ENCODE measurements at regions not wholly inside any gene's neighbourhood (a gene's known extent, or its start where the extent isn't known, plus 50 kb on each side); places are given as distances from the start of the nearest gene placed in this dataset.
"Not testable (repeated sequence)": the region's sequence is repeated elsewhere in the genome, so short reads cannot be mapped to it uniquely, and the experiment has no call there.

DNA sequence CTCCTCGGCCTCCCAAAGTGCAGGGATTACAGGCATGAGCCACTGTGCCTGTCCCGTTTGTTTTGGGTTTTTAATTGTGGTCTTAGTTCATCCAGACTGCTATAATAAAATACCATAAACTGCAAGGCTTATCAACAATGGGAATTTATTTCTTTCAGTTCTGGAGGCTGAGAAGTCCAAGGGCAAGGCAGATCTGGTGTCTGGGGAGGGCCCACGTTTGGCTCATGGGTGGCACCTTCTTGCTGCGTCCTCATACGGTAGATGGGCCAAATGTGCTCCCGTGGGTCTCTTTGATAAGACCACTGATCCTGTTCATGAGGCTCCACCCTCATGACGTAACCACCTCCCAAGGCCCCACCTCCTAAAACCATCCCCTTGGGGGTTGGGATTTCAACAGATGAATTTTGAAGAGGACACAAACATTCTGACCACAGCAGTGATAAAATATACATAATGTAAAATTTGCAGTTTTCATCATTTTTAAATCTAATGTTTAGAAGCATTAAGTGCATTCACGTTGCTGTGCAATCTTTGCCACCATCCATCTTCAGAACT, 133.4 kb upstream of the ERRFI1 start:
- 100% methylated on average over 1 of the region's 8 CpGs for WGBS (ENCODE audit: insufficient coverage)
- Histone ChIP-seq H3K9me3 (replicated peaks; ENCODE audit: control insufficient read depth, low read depth, low read length) (no peaks in the 10 kb centered on the region), H3K36me3 (ENCODE audit: control insufficient read depth, insufficient read depth, low read length) (no peaks in the 10 kb centered on the region)

DNA sequence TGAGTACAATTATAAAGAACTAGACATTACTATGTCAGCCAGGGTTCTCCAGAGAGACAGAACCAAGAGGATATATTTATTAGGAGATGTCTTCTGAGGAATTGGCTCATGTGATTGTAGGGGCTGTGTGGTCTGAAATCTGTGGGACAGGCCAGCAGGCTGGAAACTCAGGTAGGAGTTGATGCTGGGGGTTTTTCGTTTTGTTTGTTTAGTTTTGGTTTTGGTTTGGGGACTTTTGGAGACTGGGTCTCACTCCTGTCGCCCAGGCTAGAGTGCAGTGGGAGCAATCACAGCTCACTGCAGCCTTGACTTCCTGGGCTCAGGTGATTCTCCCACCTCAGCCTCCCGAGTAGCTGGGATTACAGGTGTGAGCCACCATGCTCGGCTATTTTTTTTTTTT, 132.9 kb upstream of the ERRFI1 start:
- no peaks in the 10 kb centered on the region for H3K36me3 ChIP-seq (ENCODE audit: control insufficient read depth, insufficient read depth, low read length)
- WGBS (ENCODE audit: insufficient coverage), result 100% methylated on average over 1 of the region's 4 CpGs
- H3K4me3 ChIP-seq (ENCODE audit: low read length), result no peak overlapping the region

More for the DNA sequence above, 133.4 kb upstream of the ERRFI1 start:
- Histone ChIP-seq H3K4me3 (ENCODE audit: low read length) (no peak overlapping the region), H3K4me1 (ENCODE audit: control insufficient read depth, insufficient read depth, low read length) (peaks cover 9% of the 10 kb centered on the region), H3K27ac (ENCODE audit: low read length) (no peak overlapping the region), H3K27me3 (ENCODE audit: control insufficient read depth, insufficient read depth, low read length) (peaks cover 2% of the 10 kb centered on the region)
- no peak for DNase-seq

GRCh38 chr1:8157765-8158164, 131.7 kb upstream of the ERRFI1 start:
- Histone ChIP-seq H3K4me3 (ENCODE audit: low read length) (no peak overlapping the region), H3K4me1 (ENCODE audit: control insufficient read depth, insufficient read depth, low read length) (peaks cover 9% of the 10 kb centered on the region), H3K27ac (ENCODE audit: low read length) (no peak overlapping the region), H3K27me3 (ENCODE audit: control insufficient read depth, insufficient read depth, low read length) (peaks cover 2% of the 10 kb centered on the region), H3K36me3 (ENCODE audit: control insufficient read depth, insufficient read depth, low read length) (no peaks in the 10 kb centered on the region), H3K9me3 (replicated peaks; ENCODE audit: control insufficient read depth, low read depth, low read length) (no peaks in the 10 kb centered on the region)
- WGBS (ENCODE audit: insufficient coverage), result 100% methylated on average over 2 of the region's 2 CpGs
- DNase-seq, result no peak

More for the DNA sequence above, 132.9 kb upstream of the ERRFI1 start:
- Histone ChIP-seq H3K4me1 (ENCODE audit: control insufficient read depth, insufficient read depth, low read length) (peaks cover 9% of the 10 kb centered on the region), H3K27me3 (ENCODE audit: control insufficient read depth, insufficient read depth, low read length) (peaks cover 2% of the 10 kb centered on the region), H3K9me3 (replicated peaks; ENCODE audit: control insufficient read depth, low read depth, low read length) (no peaks in the 10 kb centered on the region), H3K27ac (ENCODE audit: low read length) (no peak overlapping the region)
- no peak for DNase-seq

GRCh38 chr1:8155528-8156186, 129.5 kb upstream of the ERRFI1 start:
- Histone ChIP-seq H3K36me3 (ENCODE audit: control insufficient read depth, insufficient read depth, low read length) (no peaks in the 10 kb centered on the region), H3K4me3 (ENCODE audit: low read length) (no peak overlapping the region), H3K9me3 (replicated peaks; ENCODE audit: control insufficient read depth, low read depth, low read length) (no peaks in the 10 kb centered on the region), H3K4me1 (ENCODE audit: control insufficient read depth, insufficient read depth, low read length) (peaks cover 9% of the 10 kb centered on the region), H3K27ac (ENCODE audit: low read length) (no peak overlapping the region), H3K27me3 (ENCODE audit: control insufficient read depth, insufficient read depth, low read length) (peaks cover 2% of the 10 kb centered on the region)
- WGBS (ENCODE audit: insufficient coverage), result 18% methylated on average over 8 of the region's 14 CpGs
- DNase-seq, result no peak

GRCh38 chr1:8154621-8155052, 128.5 kb upstream of the ERRFI1 start:
- Histone ChIP-seq H3K4me1 (ENCODE audit: control insufficient read depth, insufficient read depth, low read length) (peaks cover 9% of the 10 kb centered on the region), H3K36me3 (ENCODE audit: control insufficient read depth, insufficient read depth, low read length) (no peaks in the 10 kb centered on the region), H3K27me3 (ENCODE audit: control insufficient read depth, insufficient read depth, low read length) (peaks cover 2% of the 10 kb centered on the region), H3K27ac (ENCODE audit: low read length) (no peak overlapping the region), H3K9me3 (replicated peaks; ENCODE audit: control insufficient read depth, low read depth, low read length) (no peaks in the 10 kb centered on the region), H3K4me3 (ENCODE audit: low read length) (no peak overlapping the region)
- DNase-seq, result no peak
- WGBS (ENCODE audit: insufficient coverage), result 32% methylated on average over 12 of the region's 15 CpGs

GRCh38 chr1:8153961-8154360, 127.9 kb upstream of the ERRFI1 start:
- Histone ChIP-seq H3K27ac (ENCODE audit: low read length) (no peak overlapping the region), H3K4me1 (ENCODE audit: control insufficient read depth, insufficient read depth, low read length) (peaks cover 9% of the 10 kb centered on the region), H3K36me3 (ENCODE audit: control insufficient read depth, insufficient read depth, low read length) (no peaks in the 10 kb centered on the region), H3K27me3 (ENCODE audit: control insufficient read depth, insufficient read depth, low read length) (peaks cover 2% of the 10 kb centered on the region), H3K4me3 (ENCODE audit: low read length) (no peak overlapping the region), H3K9me3 (replicated peaks; ENCODE audit: control insufficient read depth, low read depth, low read length) (no peaks in the 10 kb centered on the region)
- 84% methylated on average over 5 of the region's 7 CpGs for WGBS (ENCODE audit: insufficient coverage)
- DNase-seq, result no peak

DNA sequence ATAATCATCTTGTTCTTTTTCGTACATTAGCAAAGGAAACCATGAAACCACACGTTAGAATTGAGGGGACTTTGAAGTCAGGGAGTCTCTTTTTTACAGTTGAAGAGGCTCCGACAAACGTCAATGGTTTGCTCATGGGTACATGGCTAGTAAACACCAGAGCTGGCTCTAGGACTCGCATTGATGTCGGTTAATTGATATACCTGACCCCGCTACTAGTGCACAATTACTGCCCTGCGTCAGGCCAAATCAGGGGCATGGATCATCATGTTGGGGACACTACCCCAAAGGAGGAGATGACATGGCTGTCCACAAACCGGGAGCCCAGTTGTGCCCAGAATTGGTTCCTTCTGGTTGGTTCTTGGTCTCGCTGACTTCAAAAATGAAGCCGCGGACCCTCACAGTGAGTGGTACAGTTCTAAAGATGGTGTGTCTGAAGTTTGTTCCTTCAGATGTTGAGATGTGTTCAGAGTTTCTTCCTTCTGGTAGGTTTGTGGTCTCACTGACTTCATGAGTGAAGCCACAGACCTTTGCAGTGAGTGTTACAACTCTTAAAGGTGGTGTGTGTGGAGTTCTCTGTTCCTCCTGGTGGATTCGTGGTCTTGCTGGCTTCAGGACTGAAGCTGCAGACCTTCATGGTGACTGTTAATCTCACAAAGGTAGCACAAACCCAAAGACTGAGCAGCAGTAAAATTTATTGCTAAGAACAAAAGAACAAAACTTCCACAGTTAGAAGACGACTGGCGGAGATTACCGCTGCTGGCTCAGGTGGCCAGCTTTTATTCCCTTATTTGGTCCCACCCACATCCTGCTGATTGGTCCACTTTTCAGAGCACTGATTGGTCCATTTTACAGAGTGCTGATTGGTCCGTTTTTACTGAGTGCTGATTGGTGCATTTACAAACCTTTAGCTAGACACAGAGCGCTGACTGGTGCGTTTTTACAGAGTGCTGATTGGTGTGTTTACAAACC, 126.9 kb upstream of the ERRFI1 start:
- Histone ChIP-seq H3K4me3 (ENCODE audit: low read length) (no peak overlapping the region), H3K36me3 (ENCODE audit: control insufficient read depth, insufficient read depth, low read length) (no peaks in the 10 kb centered on the region), H3K9me3 (replicated peaks; ENCODE audit: control insufficient read depth, low read depth, low read length) (no peaks in the 10 kb centered on the region), H3K27ac (ENCODE audit: low read length) (no peak overlapping the region), H3K27me3 (ENCODE audit: control insufficient read depth, insufficient read depth, low read length) (peaks cover 2% of the 10 kb centered on the region), H3K4me1 (ENCODE audit: control insufficient read depth, insufficient read depth, low read length) (peaks cover 9% of the 10 kb centered on the region)
- WGBS (ENCODE audit: insufficient coverage), result 89% methylated on average over 14 of the region's 19 CpGs
- DNase-seq, result no peak

- peaks cover 2% of the 10 kb centered on the region for H3K27me3 ChIP-seq (ENCODE audit: control insufficient read depth, insufficient read depth, low read length)
- no peaks in the 10 kb centered on the region for H3K36me3 ChIP-seq (ENCODE audit: control insufficient read depth, insufficient read depth, low read length)
- WGBS (ENCODE audit: insufficient coverage), result 74% methylated on average over 2 of the region's 7 CpGs
- no peak overlapping the region for H3K27ac ChIP-seq (ENCODE audit: low read length)
- H3K9me3 ChIP-seq (replicated peaks; ENCODE audit: control insufficient read depth, low read depth, low read length), result no peaks in the 10 kb centered on the region
- peaks cover 9% of the 10 kb centered on the region for H3K4me1 ChIP-seq (ENCODE audit: control insufficient read depth, insufficient read depth, low read length)
- DNase-seq, result no peak
- no peak overlapping the region for H3K4me3 ChIP-seq (ENCODE audit: low read length)
Measured at GRCh38 chr1:8151647-8152046, 125.5 kb upstream of the ERRFI1 start.

- not testable (repeated sequence) for H3K4me1 ChIP-seq (ENCODE audit: control insufficient read depth, insufficient read depth, low read length); H3K4me3 ChIP-seq (ENCODE audit: low read length); H3K27ac ChIP-seq (ENCODE audit: low read length); H3K36me3 ChIP-seq (ENCODE audit: control insufficient read depth, insufficient read depth, low read length); H3K27me3 ChIP-seq (ENCODE audit: control insufficient read depth, insufficient read depth, low read length); DNase-seq; H3K9me3 ChIP-seq (replicated peaks; ENCODE audit: control insufficient read depth, low read depth, low read length)
- WGBS (ENCODE audit: insufficient coverage), result 78% methylated on average over 5 of the region's 7 CpGs
Measured at GRCh38 chr1:8149756-8150155, 123.6 kb upstream of the ERRFI1 start.

- Histone ChIP-seq H3K27ac (ENCODE audit: low read length) (no peak overlapping the region), H3K27me3 (ENCODE audit: control insufficient read depth, insufficient read depth, low read length) (no peaks in the 10 kb centered on the region), H3K36me3 (ENCODE audit: control insufficient read depth, insufficient read depth, low read length) (no peaks in the 10 kb centered on the region), H3K9me3 (replicated peaks; ENCODE audit: control insufficient read depth, low read depth, low read length) (no peaks in the 10 kb centered on the region), H3K4me1 (ENCODE audit: control insufficient read depth, insufficient read depth, low read length) (no peaks in the 10 kb centered on the region), H3K4me3 (ENCODE audit: low read length) (no peak overlapping the region)
- 100% methylated on average over 1 of the region's 1 CpG for WGBS (ENCODE audit: insufficient coverage)
- no peak for DNase-seq
Measured at GRCh38 chr1:8147956-8148355, 121.8 kb upstream of the ERRFI1 start.
